SW480 (cell line): ENCODE measurements at regions not wholly inside any gene's neighbourhood (a gene's known extent, or its start where the extent isn't known, plus 50 kb on each side); places are given as distances from the start of the nearest gene placed in this dataset.

Experiments used
- DNase-seq: peaks from one replicate; pipeline ENCODE4 v3.0.0-alpha.2; 2016; ENCODE audit warnings: low spot score

DNA sequence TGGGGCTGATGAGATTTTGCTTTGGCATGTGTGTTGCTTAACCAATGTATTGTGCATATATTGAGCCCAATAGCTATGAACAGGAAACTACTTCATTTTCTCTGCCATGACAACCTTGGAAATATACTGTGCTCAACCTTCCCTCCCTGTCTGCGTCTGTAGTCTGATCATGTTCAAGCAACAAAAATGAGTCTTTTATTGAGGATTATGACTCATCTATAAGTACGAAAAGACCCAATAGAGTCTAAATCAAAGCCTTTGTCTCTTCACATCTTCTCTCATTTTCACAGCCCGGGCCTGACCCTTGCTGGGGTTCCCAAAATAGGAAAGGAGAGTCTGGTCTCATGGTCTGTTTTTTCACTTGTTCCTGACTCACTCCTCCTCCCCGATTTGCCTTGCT is 158.2 kb downstream of the CAND1 start:
- no peak for DNase-seq

DNA sequence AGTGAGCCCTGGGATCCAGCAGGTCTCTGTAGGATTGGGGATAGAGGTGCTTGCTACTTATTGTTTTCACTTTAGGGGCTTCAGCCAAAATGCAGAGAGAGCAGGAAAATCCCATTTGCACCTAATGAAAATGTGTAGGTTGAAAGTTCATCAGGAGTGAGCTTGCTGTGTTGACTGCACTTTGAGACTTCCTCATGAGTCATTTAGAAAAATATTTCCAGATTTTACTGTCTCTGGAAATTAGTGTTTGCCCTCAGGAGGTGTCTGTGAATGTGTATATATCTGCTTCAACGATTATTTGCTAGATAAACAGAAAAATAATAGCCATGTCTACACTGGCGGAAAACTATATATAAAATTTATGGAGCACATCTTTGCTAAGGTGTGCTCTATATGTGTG is 159.3 kb downstream of the CAND1 start:
- DNase-seq = no peak

DNA sequence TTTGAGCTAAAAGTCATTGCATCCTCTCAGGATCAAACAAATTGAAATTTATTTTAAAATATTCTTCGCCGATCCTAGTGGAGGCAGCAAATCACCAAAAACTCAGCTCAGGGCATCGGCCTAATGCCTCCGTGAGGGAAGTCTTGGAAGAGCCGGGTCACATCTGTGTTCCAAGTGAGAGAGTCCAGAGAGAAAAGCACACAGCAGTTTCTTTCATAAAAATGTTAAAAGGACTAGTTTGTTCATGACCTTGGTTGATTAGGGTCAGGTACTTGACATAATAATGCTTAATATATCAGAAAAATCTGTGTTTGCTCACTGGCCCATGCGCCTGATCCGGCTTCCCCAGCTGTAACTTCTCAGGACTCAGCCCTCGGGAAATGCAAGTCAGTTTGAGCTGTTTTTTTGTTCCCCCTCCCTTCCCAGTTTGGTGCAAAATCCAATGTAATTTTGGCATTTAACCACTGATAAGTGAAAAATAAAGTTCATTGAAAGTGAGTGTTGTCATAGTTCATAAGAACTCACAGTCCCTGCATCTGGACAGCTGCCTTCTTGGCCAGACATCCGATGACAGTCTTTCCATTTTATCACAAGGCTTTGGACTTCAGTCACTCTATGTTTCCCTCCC is 161.7 kb downstream of the CAND1 start:
- DNase-seq = no peak

DNA sequence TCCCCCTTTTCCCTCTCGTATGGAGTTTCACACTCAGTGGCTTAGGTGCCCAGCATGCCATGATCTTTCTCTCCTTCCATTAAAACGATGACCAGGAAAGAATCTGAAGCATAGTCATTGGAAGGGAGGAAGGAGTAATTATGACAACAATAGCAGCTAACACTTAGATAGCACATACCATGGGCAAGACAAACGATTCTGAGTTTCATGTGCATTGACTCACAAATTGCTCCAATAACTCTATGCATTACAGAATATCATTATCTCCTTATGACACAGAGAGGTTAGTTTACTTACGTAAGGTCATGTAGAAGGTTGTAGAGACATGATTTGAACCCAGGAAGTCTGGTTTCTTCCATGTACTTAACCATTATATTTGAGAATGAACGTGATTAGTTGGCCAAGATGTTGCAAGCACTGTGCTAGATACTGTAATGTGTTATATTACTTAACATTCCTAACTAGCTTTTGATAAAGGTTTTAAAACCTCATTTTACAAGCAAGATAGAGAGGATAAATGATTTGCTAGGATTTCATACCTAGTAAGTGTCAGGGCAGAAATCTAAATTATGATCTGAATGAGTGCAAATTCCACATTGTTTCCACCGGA is 162.4 kb downstream of the CAND1 start:
- DNase-seq = no peak

DNA sequence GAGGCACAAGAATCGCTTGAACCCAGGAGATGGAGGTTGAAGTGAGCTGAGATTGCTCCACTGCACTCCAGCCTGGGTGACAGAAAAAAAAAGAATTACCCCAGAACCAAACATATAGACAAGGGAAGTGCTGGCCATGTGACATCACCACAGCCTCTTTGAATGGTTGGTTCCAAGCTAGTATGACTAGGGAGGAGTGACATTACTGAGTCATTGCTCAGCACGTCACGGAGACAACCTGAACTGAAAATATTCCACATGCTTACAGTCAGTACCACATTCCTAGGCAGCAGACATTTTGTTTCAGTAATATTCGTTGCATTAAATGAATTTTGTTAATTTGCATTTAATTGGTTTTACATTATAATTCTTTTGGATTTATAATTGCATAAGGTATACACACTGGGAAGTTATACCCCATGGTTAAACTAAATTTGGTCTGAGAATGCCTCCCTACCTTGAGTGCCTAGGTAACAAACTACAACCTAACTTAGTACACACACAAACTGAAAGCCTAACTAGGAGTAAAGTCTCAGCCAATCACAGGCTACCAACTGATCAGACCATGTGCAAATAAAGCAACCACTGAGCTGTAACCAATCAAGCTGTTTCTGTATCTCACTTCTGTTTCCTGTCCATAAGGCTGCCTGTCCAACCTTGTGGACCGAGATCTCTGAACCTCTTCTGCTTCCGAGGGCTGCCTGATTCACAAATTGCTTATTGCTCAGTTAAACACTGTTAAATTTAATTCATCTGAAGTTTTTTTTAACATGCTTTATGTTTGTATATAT is 164.4 kb downstream of the CAND1 start:
- DNase-seq = no peak

DNA sequence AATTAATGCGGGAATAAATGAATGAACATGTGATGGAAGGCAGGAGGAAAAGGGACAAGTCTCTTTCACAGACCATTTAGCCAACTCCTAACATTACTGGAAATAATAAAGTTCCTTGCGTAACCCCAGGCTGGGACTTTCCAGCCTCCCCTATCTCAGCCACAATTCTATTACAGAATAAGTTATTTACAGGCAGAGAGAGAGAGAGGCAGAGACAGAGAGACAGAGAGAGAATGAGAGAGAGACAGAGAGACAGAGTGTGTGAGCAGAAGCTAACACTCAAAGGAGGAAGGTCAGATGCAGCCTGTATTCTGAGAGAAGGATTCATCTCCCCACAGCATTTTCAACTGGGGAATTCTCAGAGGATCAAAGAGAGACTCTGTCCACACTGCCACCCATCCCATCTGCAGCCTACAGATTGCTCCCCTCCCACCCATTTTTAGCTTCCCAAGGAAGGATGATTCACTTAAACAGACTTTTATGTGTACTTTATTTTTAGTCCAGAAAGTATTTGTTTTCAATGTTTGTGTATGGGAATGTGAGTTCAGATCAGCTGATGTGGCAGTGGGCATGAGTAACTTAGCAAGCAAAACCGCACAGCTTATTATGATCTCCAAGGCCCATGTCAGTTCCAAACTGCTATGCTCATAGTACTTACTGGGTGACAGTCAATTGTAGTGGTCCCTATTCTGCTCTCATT is 165.7 kb downstream of the CAND1 start:
- DNase-seq = peak; percentile 47

DNA sequence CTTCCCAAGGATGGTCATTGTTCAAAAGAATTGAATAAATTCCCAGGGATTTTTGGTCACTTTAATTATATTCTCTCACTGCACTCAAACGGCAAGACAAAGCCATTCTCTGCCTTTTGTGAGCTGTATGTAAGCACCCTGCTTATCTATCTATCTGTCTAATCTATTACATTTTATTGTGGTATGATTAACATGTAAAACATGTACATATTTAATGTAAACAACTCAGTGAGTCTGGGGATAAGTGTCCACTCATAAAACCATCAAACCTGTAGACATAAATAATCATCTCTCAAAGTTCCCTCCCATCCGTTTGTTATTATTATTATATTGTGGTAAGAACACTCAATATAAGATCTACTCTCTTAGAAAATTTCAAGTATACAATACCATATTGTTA is 167.1 kb downstream of the CAND1 start:
- peak; percentile 8 for DNase-seq

DNA sequence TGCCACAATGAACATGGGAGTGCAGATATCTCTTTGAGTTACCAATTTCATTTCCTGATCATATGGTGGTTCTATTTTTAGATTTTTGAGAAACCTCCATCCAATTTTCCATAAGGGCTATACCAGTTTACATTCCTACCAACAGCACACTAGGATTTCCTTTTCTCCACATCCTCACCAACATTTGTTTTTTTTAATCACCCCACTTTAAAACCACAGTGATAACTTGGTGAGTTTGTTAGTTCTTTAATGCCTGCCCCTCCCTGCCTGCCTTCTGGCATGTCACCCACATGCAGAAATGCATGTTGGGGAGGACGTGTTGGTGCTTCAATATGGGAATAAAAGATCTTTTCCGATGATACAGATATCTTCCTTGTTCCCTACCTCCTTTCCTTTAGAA is 167.9 kb downstream of the CAND1 start:
- DNase-seq = no peak

DNA sequence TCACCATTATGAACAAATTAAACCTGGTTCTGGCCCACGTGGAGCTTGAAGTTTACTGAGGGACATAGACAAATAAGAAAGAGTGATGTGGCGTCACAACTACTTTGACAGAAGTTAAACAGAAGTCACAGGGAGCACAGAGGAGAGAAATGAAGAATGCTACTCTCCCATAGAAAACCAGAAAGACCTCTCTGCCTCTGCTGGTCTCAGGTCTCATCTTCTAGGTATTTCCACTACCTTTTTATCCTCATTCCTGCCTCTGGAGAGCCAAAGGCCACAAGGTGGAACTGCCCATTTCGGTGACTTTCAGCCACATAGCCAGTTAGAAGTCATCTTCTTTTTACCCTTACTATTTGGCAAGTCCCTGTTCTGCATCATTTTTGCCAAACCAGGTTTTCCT is 170.5 kb downstream of the CAND1 start:
- DNase-seq = no peak

DNA sequence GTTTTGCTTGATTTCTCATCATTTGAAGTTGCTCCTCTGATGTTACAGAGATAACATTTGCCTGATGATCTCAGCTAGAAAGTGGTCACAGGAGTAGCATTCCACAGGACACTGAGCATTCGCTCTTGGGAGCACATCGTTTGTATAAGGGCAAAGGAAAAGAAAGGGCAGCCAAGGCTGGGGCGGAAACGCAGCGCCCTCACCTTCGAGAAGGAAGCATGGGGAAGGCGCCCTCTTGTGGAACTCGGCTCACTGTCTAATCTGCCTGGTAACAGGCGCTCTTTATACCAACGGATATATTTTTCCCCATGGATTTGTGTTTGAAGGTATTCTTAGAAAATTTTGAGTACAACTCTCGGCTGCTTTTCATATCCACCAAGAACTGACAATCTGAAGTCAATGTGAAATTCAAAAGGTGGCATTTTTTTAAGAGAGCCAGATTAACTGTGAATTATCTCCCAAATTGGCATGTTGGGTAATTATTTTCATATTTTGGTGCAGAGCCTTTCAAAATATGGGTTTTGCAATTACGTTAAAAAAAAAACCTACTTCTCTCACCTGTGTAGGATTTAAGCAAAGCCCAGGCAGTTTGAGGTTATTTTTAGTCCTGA is 172.7 kb downstream of the CAND1 start:
- DNase-seq = peak; percentile 43

DNA sequence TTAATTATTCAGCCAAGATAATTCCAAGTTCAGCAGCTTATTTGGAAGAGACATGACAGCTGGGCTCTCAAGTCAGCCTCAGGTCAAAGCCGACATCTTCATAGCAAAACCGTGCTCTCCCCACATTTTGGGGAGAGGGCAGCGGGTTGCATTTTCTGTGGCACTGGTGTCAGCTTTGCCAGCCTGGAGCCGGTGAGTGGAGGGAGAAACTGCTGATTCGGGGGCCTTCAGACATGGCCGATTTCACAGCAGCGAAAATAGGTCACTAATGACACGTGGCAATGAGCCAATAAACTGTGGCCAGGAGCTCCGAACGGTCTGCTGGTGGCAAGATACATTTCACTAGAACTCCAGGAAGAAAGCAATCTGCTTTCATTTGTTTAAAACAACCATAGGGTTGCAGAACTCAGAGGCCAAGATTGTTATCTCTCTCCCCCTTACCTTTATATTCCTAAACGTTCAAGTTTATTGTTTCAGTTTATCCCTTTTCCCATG is 173.2 kb downstream of the CAND1 start:
- no peak for DNase-seq

DNA sequence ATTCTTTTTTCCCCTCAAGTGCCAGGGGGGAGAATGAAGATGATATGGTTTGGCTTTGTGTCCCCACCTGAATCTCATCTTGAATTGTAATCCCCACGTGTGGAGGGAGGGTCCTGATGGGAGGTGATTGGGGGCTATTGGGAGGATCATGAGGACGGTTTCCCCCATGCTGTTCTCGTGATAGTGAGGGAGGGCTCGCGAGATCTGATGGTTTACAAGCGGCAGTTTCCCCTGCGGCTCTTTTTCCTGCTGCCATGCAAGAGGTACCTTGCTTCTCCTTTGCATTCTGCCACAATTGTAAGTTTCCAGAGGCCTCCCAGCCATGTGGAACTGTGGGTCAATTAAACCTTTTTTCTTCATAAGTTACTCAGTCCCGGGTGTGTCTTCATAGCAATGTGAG is 173.7 kb downstream of the CAND1 start:
- no peak for DNase-seq

DNA sequence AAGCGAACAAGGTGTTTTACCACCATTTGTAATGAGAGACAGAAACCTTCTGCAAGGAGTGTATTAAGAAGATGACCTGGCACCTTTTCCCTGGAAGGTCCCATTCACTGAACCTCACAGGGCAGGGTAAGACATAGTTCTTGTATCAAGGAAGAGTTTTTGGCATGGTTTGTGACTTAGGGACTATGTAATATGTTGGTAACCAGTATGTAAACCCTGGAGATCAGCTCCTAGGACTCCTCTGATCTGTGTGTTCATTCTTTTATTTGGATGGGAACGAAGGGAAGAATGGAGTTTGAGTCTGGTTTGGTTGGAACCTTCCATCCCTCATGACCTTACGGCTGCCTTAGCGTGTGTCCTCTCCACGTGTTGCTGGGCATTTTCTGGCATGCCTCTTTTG is 175.4 kb downstream of the CAND1 start:
- no peak for DNase-seq

DNA sequence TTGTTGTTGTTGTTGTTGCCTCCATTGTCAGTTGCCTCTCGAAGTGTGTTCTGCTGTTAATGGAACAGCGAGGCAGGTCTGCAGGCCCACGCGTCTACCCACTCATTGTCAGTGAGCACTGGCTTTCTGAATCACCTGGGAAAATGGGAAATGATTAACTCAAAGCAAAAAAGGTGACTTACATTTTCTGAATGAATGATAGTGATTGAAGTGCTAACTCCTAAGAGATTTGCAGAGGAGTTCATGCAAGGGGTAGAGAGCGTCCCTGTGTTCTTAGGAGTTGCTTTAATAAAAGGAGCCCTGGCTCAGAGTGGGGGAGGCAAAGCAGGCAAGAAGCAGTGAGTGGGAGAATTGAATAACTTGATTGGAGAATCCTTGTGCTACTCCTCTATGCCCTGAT is 177.6 kb downstream of the CAND1 start:
- no peak for DNase-seq

DNA sequence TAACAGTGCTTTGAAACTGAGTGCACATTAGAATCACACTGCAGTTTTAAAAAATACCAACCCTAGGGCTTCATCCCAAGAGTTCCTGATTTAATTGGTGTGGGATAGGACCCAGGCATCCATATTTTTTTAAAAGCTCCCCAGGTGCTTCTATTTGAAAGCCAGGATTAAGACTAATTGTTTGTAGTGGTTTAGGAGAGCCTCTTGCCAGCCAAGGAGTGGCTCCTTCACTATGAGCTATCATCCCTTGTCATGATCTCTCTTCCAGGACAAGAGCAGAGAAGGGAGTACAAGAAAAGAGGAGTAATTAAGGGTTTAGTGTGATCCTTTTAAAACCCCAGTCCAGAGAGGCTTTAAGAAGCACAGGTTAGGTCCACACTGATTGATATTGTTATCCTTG is 178.0 kb downstream of the CAND1 start:
- DNase-seq = no peak

DNA sequence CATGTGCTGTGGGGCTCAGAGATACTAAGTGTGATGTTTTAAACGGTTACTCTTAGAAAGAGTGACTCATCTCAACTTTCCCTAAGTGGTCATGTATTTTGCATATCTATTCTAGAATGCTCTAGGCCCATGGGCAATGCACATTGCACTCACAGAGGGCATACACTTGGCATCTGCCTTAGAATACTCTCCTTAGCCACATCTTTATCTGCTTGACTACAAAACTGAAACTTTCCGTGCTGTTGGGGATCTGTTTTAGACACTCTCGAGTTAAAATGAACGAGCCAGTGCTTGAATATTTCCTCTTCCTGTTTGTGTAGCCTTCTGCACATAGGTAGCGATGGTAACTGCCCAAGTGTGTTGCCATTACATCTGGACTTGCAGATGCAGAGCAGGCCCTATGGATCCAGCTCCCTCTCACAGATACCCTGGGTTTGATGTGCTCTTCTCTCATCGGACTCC is 180.5 kb downstream of the CAND1 start:
- no peak for DNase-seq

DNA sequence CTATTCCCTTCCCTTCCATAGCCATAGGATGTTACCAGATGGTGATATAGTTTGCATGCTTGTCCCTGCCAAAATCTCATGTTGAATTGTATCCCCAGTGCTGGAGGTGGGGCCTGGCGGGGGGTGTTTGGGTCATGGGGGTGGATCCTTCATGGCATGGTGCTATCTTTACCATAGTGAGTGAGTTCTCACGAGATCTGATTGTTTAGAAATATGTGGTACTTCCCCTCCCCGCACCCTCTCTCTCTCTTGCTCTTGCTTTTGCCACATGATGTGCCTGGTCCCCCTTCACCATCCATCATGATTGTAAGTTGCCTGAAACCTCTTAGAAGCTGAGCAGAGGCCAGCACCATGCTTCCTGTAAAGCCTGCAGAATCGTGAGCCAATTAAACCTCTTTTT is 181.3 kb downstream of the CAND1 start:
- DNase-seq = no peak

DNA sequence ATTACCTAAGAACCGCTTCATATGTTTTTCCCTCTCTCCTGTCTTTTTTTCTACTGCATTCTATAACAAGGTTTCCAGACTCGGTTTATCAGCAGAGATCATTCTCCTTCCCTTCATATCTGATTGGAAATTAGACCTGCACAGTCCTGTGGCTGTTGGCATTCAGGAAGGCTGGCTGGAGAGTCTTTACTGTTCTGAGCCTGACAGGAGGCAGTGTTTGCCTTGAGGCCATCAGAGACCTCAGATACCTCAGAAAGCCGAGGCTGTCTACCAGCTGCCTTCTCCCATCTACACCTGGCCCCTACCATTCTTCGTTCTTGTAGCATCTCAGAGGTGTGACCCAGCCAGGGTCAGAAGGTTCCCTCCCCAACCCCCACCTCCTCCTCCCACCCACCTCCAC is 182.0 kb downstream of the CAND1 start:
- DNase-seq = no peak

DNA sequence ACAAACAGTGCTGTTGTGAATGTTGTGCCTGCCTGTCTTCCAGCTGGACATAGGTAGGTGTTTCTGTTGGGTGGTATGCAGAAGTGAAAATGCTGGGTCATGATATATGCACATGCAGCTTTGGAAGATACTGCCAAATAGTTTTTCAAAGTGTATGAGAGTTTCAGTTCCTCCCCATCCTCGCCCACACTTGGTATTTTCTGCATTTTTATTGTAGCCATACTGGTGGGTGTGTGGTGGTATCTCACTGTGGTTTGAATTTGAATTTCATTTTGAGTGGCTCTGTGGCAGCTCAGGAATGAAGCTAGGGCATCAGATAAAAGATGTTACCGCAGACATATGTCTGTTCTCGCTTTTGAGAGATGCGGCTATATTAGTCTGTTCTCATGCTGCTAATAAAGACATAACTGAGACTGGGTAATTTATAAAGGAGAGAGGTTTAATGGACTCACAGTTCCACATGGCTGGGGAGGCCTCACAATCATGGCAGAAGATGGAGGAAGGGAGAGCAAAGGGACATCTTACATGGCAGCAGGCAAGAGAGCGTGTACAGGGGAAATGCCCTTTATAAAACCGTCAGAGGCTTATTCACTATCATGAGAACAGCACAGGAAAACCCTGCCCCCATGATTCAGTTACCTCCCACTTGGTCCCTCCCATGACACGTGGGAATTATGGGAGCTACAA is 183.1 kb downstream of the CAND1 start:
- no peak for DNase-seq

DNA sequence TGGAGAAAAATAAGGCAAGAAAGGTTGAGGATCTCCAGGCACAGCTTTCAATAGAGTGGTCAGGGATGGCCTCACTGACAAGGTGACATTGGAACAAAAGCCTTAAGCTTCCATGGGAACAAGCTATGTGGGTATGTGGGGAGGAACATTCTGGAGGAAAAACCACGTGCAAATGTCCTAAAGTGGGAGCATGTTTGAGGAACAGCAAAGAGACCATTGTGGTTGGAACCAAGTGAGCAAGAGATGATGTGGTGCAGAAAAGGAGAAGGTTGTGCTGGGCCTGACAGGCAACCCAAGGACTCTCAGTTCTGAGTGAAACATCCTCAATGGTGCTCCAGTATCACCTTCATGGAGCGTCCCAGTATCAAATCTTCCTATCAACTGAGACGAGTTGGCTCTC is 184.0 kb downstream of the CAND1 start:
- no peak for DNase-seq

DNA sequence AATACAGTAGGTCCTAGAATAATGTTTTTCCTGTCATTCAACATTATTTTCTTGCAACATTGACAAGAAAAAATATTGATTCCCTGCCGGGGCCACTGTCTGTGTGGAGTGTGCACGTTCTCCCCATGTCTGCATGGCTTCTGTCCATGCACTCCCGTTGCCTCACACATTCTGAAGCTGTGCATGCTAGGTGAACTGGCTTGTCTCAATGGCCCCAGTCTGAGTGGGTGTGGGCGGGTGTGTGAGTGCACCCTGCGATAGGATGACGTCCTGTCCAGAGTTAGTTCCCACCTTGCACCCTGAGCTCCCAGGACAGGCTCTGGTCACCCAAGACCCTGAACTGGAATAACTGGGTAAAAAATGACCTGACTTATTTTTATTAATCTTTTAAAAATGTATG is 186.1 kb downstream of the CAND1 start:
- DNase-seq = no peak
